Hematopoietic multipotent progenitor cell (in vitro differentiated cells): ENCODE measurements at regions not wholly inside any gene's neighbourhood (a gene's known extent, or its start where the extent isn't known, plus 50 kb on each side); places are given as distances from the start of the nearest gene placed in this dataset.

Source experiments
- DNase-seq, 3 donors: peaks; one replicate each; pipeline ENCODE4 v3.0.0-alpha.2; 2011 to 2015; ENCODE audit warnings: low read depth in 2 of 3, low spot score in 2 of 3

DNA sequence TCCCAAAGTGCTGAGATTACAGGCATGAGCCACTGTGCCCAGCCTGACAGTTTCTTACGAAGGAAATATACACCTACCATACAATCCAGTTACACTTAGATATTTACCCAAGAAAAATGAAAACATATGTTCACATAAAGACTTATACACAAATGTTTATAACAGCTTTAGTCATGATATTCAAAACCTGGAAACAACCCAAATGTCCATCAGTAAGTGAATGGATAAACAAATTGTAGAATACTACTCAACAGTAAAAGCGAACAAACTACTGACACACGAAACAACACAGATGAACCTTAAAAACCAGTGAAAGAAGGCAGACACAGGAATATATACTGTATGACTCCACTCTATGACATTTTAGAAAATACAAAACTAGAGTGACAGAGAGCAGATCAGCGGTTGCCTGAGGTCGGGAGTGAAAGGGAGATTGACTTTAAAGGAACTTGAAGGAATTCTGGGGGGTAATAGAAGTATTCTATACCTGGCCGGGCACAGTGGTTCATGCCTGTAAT is 83.6 kb downstream of the SPRING1 start:
- DNase-seq = no peak

DNA sequence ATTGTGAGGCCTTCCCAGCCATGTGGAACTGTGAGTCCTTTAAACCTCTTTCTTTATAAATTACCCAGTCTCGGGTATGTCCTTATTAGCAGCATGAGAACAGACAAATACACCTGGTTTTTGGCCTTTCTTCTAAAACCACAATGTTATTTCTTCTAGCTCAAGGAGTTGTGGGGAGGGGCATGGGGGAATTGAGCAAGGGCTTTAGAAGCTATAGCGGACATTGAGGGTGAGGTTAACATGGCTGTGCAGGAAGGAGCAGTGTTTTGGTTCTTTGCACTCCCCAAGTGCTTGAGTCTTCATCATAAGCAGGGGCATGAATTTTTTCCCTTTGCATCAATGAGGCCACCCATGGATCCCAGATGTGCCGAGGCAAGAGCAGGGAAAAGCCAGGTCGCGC is 86.8 kb downstream of the SPRING1 start:
- DNase-seq = no peak

DNA sequence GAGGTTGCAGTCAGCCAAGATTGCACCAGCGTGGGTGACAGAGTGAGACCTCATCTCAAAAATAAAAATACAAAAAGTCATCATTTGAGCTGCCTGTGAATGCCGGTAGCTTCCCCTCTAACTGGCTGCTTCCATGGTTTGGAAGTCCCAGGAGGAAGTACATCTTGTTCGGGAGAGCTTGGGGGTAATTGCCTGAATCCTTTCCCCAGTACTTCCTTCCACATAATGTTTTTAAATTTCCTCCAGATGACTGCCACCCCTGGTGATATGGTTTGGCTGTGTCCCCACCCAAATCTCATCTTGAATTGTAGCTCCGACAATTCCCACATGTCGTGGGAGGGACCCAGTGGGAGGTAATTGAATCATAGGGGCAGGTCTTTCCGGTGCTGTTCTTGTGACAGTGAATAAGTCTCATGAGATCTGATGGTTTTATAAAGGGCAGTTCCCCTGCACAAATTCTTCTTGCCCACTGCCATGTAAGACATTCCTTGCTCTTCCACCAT is 87.2 kb downstream of the SPRING1 start:
- DNase-seq = no peak

DNA sequence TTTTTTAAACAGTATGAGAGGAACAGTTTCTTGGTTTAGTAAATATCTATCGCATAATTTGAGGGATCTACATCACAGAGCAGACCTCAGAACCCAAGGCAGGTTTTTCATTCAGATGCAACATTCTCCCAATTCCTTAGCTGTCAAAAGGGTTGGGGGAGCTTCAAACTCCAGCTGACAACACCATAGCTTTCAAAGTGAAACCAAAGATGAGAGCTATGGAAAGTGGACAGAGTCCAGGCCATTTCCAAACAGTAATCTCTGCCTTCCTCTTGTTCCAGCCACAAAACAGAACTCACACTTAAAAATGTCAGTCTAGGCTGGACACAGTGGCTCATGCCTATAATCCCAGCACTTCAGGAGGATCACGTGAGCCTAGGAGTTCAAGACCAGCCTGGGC is 87.8 kb downstream of the SPRING1 start:
- DNase-seq = no peak

DNA sequence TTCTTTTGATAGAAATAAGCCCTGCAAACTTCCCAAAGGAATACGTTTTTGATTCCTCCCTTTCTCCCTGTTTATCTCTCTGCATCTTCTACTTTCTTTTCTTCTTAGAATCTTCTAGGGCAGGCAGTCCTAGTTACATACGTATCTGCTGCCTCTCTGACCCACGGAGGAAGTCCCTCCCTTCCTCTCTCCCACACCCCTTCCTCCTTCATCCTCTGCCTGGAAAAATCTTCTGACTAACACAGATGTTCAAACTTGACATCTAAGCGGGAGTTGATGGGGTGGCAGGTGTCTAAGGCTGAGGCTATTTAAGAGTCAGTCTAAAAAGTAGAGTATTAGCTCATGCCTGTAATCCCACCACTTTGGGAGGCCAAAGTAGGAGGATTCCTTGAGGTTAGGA is 88.6 kb downstream of the MAP1LC3B2 start:
- DNase-seq = no peak

DNA sequence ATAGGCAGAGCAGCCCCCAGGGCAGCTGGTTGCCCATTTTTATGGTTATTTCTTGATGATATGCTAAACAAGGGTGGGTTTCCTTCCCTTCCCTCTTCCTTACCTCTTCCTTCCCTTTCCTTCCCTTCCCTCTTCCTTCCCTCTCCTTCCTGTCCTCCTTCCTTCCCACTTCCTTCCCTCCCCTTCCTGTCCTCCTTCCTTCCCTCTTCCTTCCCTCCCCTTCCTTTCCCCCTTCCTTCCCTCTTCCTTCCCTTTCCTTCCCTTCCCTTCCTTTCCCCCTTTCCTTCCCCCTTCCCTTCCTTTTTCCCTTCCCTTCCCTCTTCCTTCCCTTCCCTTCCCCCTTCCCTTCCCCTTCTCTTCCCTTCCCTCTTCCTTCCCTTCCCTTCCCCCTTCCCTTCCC is 87.7 kb downstream of the MAP1LC3B2 start:
- DNase-seq = no peak

DNA sequence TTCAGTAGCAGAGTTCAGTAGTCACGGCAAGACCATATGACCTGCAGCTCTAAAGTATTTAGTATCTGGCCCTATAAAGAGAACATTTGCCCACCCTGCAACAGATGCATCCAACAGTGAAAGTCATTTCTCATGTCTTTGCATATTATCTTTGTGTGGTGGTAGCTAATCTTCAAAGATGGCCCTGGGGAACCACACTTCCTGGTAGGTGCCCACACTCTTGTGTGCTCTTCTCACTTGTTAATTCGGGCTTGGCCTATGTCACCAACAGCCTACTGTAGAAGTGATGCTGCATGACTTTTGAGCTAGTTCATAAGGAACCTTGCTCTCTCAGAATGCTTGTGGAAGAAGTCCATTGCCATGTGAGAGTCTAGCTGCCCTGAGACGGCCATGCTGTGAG is 85.6 kb downstream of the MAP1LC3B2 start:
- DNase-seq = no peak

DNA sequence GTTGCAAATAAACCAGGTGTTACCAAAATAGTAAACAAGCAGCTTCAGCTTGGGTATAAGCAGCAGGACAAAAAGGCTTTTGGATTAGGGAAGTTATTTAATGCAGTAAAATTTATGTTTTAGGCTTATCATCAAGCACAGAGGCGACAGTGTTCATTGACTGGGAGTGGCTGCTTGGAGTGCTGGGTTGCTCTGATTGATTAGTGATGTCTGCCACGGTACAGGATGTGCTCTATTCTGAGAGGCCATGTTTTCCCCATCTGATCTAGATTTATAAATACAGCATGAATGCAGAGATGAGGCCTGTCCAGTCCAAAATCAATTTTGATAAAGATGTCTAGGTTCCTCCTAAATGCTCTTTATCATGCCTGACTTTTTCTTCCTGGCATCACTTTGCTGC is 83.5 kb downstream of the MAP1LC3B2 start:
- peak in 2 of 3 donors; percentile 52 to 77 for DNase-seq

DNA sequence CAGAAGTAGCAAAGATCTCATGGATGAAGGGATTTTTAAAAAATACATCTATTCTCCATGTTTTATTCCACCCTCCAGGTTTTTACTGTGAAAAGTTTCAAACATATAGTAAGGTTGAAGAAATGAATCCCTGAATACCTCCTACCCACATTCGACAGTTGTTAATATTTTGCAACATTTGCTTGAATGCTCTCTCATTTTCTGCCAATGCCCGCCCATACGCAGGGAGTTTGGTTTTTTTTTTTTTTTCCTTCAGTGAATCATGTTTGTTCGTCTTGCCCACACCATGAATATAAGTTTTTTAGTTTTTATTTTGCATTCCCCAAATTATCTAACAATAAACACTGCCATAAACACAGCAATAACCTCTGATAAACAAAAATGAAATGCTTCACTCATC is 82.9 kb downstream of the MAP1LC3B2 start:
- DNase-seq = no peak

DNA sequence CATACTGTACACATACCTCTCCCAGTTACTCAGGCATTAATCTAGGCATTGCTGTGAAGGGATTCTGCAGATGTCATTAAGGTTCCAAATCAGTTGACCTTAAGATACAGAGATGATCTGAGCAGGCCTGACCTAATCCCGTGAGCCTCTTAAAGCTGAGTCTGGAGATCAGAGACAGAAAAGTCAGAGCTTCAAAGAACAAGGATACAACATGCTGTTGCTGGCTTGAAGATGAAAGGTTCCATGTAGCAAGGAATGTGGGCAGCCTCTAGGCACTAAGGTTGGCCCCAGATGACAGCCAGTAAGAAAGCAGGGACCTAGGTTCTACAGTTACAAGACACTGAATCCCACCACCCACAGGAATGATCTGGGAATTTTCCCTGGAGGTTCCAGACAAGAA is 81.1 kb downstream of the MAP1LC3B2 start:
- no peak for DNase-seq

DNA sequence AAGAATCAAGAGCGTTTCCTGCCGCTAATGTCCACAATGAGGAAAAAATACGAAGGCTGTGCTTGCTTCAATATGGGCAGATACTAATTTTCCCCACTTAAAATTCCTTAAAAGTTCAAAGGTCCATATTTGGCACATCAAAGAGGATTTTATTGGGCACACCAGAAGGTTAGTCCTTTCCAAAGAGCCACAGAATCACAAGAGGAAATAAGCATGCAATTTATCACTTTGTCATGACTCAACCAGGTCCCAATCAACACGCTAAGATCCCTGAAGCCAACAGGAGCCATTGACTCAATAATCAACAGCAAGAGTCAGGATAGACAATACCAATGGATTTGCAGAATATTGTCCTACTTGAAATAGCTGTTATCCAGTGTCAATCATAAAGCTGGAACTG is 80.6 kb downstream of the MAP1LC3B2 start:
- DNase-seq = no peak

DNA sequence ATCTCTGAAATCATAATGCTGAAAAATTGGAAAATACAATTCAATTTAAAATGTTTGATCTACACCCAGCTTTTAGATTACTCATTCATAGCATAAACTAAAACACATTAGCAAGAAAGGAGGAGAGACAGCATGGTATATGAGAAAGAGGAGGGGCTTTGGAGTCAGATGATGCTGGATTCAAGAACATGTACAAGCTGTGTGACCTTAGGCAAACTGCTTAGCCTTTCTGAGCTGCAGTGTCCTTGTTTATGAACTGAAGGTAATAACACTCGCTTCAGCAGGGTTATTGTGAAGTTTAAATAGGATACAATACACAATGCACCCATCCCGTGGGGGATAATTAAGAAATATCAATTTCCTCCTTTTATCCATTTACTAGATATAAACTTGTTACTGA is 79.2 kb downstream of the MAP1LC3B2 start:
- no peak for DNase-seq

DNA sequence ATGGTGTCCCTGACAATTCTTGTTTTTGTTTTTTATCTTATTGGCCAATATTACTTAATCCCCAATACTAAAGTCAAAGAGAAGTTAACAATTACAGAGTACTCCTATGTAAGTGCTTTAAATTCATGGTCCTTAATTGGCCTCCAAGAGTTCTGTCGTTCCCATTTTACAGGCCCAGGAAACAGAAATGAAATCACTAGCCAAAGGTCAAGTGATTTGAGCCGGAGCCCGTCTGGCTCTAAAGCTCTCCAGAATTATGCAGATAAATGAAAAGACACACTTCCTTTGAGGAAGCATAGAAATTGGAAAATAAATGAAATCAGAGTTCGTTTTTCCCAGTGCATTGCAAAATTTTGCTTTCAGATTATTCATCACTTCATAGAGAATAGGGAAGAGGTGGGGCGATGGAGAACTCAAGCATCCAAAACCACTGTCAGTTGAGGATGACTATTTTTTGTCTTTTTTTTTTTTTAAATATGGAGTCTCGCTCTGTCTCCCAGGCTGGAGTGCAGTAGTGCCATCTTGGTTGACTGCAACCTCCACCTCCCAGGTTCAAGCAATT is 78.5 kb downstream of the MAP1LC3B2 start:
- DNase-seq = no peak

DNA sequence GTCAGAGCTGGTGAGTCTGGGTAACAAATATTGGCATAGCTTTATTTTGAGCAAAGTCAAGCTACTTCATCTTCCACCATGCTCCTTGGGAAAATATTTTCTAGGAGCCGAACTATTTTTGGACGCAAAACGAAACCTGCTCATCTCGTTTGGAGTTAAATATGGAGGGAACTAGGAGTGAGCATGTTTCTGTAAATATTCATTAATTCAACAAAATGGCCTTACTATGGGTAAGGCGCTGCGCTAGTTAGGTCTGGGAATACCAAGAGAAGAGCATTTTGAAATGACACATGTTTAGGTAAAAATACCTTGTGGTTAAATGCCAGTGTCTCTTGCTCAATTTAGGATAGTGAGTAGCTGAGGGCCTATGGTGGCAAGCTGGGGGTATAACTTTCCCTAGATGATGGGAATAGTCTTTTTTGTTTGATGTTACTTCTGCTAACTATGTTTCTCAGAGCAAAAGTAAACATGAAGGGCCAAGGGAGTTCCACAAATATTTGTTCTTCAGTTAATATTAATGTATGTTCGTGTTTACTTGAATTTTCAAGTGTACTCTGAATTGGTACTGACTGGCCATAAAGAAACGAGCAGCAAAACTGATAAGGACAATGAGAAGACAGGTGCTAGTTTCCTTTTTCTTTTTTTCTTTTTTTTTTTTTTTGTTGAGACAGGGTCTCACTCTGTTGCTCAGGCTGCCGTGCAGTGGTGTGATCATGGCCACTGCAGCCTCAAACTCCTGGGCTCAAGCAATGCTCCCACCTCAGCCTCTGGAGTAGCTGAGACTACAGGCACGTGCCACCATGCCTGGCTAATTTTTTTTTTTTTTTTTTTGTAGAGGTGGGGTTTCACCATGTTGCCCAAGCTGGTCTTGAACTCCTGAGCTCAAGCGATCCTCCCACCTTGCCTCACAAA is 77.7 kb downstream of the MAP1LC3B2 start:
- DNase-seq = no peak

DNA sequence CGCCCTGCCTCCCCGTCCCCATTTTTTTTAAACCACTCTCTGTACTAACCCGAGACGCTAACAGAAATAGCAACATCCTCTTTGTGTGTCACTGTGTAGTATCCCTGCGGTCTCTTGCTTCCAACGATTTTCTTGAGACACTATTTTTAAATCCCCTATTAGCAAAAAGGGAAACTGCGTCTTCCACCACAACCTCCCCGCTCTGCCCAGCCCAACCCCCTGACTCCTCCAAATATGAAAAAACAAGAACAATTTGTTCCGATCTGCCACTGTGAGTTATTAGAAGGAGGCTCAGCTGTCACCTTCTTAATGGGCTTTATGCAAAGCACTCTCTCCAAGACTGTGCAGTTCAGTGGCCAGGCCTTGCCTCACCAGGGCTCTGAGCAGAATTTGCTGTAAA is 76.3 kb downstream of the MAP1LC3B2 start:
- DNase-seq = peak in 2 of 3 donors; percentile 45 to 58

DNA sequence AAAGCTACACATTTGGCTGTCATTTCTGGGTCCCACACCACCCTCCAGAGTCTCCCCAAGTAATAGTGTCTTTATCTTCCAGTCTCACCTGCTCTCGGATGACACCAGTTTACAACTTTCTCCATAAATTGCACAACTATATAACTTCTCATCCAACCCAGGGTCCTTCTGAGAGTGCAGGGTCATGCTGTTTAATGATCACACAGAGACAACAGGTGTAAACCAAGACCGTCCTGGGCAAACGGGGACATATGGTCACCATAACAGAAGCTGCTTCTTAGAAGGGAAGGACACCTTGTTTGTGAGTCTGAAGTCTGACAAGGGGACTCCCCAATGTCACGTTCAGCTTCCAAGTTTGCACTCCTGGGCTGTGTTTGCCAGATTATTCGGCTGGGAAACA is 74.3 kb downstream of the MAP1LC3B2 start:
- DNase-seq = no peak

DNA sequence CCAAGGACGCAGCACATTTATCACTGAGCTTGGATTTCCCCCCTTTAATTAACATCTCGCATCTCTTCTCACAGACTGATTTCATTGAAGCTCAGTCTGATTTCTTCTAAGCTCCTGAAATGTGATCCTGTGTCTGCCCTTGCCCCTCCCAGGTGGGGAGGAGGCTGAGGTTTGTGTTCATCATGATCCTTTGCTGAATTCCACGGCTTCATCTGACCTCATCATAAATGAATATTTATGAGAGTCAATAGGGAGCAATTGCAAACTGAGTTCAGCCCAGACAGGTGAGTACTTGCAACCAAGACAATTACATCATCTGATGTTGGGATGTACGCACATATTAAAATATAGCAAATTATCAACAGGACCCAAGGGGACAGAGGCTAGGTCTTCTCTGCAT is 72.4 kb downstream of the MAP1LC3B2 start:
- DNase-seq = no peak

DNA sequence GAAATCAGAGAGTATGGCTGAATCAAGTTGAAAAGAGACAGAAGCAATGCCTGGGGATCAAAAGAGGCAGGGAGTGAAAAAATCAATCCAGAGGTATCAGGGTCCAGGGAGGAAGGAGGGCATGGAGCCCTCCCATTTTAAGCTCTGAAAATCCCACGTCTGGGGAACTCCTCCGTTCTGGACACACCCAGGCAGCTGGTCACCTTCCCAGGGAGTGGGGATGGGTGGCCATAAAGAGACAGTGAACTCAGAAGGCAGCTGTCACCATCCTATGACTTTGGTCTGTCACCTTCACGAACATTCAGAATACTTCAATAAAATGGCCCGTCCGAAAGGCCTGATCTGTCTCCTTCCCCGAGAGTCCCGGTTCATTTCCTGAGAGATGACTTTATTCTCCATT is 71.6 kb downstream of the MAP1LC3B2 start:
- no peak for DNase-seq

DNA sequence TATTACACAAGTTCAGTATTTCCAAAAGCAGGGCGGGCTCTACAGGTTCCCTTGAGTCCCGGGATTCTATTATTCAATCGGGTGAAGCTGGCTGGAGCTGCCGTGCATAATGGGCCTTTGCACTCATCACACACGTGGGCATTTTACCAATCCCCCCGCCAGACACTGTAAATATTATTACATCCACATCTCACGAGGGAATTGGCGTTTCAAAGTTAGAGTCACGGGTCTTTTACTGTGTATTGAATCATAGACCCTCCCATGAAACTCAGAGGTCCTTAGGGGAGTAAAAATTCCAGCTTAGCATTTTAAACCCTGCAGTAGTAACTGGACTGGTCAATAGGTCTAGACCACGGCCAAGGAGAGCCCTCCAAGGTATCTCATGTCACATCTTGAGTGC is 70.3 kb downstream of the MAP1LC3B2 start:
- no peak for DNase-seq

DNA sequence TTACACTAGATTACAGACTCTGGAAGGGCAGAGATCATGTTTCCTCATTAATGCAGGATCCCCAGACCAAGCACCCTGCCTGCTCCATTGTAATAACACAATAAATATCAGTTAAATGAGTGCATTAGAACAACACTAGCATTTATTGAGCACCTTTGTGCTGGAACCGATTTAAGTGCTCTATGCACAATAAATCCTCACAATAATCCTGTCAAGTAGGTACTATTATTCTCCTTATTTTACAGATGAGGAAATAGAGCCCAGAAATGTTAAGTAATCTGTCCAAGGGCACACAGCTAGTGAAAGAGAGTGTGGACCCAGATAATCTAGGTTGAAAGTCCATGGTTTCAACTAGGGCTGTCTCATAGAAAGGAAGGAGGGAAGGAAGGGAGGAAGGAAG is 69.8 kb downstream of the MAP1LC3B2 start:
- DNase-seq = no peak

DNA sequence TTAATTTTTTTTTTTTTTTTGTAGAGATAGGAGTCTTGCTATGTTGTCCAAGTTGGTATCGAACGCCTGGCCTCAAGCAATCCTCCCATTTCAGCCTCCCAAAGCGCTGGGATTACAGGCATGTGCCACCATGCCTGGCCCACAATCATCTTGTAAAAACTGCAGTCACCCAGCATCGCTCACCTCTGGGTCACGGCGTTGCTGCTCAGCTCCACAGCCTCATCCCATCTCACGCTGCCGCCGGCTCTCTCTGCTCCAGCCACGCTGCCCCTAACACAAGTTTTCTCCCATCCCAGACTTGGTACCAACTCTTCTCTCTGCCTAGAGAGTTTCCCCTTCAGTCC is 69.2 kb downstream of the MAP1LC3B2 start:
- no peak for DNase-seq
